Islet precursor cell (in vitro differentiated cells): ENCODE measurements at regions not wholly inside any gene's neighbourhood (a gene's known extent, or its start where the extent isn't known, plus 50 kb on each side); places are given as distances from the start of the nearest gene placed in this dataset.

Experiments
- DNase-seq: peaks from one replicate; pipeline ENCODE4 v3.0.0-alpha.2; 2018

GRCh38 chr1:221827307-221827642 lies 85.4 kb upstream of the DUSP10 start:
- DNase-seq, result no peak

DNA sequence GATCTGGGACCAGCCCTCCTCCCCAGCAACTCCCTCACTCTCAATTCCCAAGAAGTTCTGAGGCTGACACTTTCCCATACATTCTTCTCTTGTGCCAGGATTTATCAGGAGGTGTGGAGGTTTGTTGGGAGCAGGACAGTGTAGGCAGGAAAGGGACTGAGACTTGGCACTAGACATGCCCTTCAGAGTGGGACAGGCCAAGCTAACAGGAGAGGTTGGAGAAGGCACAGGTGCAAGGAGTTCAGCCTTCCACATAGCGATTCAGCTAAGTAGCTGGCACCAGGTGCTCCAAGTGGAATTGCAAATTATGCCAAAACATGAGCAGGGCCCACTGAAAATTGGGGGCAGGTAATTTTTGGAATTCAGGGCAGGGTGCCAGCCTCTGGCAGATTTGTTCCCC lies 83.0 kb upstream of the DUSP10 start:
- DNase-seq, result no peak

DNA sequence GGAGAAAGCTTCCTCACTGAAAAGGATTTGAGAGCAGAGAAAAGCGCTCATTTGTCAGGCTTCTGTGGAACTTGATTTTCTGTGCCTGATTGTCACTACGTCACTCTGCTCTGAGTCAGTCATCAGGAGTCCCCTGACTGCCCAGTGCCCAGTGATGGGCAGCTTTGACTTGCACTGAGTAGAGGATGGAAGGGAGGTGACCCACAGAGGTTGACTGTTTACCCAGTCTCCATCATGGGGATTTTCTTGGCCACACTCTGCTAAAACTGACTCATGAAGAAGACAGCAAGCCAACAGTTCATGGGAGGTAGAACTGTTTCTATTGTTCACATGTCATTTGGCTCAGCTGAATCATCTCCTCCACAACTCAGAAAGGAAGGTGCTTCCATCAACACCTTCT lies 82.1 kb upstream of the DUSP10 start:
- DNase-seq, result no peak

DNA sequence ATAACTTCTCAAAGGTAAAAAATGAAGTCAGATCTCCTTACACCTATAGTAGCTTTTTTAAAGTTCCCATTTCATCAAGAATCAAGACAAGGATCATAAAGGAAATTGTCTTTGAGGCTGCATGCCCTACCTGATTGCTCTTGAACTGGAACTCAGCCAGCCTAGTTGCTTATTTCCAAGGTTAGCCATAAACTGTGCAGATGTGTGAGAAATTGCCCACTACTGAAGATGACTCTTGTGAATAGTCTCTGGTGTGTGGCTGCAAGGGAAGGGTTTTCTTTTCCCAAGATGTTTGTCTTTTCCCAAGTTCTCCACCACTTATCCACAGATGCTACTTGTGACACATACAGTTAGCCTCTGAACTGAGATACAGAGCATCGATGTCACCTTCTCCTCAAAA lies 81.7 kb upstream of the DUSP10 start:
- no peak for DNase-seq

- DNase-seq, result no peak
Observed at GRCh38 chr1:221823149-221823548, 81.3 kb upstream of the DUSP10 start.

- no peak for DNase-seq
Observed at GRCh38 chr1:221822591-221822990, 80.7 kb upstream of the DUSP10 start.

GRCh38 chr1:221816899-221817298 lies 75.0 kb upstream of the DUSP10 start:
- DNase-seq, result no peak

GRCh38 chr1:221815660-221816059 lies 73.8 kb upstream of the DUSP10 start:
- DNase-seq, result no peak

DNA sequence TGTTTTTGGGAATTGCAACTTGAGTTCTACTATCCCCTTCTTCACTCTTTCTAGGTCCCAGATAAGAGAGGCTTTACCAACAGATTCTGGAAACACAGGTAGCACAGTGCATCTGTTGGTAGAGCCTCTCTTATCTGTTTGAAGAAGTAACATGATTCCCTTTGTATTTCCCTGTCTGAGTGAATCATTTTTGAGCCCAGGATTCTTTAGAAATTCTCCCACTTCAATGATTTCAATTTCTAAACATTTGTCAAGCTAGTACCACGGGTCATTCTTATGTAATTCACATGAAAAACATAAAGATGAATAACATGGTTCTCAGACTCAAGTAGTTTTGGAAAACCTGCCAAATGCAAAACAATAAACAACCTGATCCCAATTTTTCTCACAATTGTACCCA lies 72.0 kb upstream of the DUSP10 start:
- DNase-seq, result no peak

GRCh38 chr1:221812905-221813597 lies 71.2 kb upstream of the DUSP10 start:
- no peak for DNase-seq

DNA sequence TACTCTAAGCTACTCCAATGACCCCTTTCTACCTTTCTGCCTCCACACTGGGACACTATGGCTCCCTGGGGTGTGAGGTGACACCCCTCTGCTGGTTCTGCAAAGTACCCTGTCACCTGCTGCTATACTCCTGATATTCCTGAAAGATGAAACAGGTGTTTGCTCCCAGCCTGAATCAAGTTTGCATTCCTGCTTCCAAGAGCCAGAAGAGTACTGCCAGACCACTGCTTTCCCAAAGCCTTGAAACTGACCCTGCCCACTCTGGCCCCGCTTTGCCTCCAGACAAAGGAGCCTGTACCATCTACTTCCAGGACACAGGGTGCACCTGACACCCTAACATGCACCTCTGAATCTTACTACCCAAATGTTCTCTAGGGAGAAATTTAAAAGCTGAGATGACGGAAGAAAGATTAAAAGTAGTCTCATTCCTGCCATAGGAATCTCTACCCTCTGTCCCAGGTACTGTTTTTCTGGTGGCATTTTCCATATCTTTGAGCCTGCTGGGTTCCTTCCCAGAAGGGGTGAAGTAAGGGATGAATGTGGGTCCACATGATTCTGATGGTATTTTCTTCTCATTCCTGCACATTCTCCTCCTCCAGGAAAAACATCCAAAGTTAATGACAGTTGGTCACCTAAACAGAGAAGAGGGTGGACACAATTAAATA lies 70.3 kb upstream of the DUSP10 start:
- no peak for DNase-seq

- DNase-seq, result no peak
Observed at GRCh38 chr1:221810406-221810805, 68.5 kb upstream of the DUSP10 start.

DNA sequence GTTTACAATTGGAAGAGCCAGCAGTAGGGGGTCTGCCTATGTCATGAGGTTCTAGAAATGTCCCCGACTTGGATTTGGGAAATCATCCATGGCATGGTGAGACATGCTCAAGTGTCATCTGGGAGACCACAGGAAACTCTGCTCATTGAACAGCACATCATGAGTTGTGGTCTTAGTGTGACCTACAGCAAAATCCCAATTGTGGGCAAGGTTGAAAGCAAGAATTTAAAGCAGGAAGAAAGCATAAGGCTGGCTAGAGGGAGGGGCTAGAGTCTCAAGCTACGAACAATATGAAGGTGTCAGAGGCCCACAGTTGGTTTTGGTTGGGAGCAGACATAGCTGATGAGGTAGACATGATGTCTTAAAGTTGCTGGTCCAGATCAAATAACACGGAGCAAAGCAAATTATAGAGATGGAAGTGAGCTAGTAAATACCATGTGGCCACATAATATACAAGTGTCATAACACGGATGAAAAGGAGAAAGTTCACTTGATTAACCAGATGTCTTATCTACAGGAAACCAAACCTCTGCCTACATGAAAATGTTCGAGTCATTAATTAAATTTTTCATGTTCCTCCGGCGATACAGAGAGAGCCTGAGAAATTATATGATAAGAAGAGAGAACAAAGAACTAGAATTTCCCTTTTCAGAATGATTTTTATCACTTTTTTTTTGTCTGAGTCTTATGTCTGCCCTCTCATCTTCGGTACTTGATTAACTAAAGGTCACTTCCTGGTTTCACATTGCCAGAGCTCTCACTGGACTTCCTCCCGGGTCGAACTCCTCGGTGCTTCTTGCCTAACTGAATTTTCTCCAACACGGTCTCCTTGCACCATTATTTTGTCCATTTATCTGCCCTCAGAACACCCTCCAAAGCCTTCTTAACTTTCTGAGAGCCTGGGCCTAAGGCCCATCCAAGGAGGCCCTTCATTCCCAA lies 67.5 kb upstream of the DUSP10 start:
- DNase-seq, result no peak

GRCh38 chr1:221806984-221807383 lies 65.1 kb upstream of the DUSP10 start:
- DNase-seq, result no peak

DNA sequence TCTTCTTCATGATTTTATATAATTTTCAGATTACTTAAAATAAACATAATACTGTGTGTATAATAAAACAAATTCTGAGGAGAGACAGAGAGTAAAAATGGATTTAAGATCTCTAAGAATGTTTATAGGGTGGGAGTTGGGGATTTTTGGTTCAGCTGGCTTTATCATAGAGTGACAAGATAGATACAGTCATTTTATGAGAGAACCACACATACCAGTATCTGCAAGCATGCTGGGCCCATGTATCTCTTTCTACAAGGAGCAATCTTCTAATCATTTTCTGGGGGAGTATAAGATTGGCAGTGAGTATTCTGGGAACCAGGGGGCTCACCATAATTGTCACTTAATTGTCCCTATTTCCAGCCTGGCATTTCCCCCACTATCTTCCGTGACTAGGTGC lies 64.3 kb upstream of the DUSP10 start:
- DNase-seq, result no peak

DNA sequence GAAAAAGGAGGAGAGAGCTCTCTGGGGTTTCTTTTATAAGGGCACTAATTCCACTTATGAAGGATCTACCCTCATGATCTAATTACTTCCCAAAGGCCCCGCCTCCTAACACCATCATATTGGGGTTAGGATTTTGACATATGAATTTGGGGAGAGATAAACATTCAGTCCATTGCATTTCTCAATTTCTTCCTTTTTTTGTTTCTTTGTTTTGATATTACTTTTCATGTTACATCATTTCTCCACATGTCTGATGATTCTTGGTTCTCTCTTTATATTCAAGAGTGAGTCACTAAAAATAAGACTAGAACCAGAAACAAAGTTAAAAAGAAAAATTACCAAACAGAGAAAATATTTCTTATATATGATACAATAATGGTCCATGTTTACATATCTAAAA lies 63.2 kb upstream of the DUSP10 start:
- DNase-seq, result no peak

- DNase-seq, result no peak
Observed at GRCh38 chr1:221804303-221804702, 62.4 kb upstream of the DUSP10 start.

GRCh38 chr1:221801773-221802516 lies 60.1 kb upstream of the DUSP10 start:
- DNase-seq, result peak; percentile 85

DNA sequence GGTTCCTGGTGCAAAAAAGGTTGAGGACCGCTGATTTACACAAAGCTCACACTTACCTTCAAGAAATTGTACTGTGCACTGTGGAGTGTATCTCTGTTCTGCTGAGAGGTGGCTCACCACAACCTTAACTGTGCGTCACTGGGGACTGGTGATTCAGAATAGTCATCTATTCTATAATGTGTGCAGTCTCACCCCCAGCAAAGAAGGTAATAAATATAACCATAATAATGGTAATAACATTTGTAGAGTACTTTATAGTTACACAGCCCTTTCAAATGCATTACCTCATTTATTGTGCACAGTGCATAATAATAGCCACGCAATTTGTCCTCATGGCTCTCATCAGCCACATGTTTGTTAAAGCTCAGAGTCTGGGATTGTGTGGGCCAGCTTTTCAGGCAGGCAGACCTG lies 59.4 kb upstream of the DUSP10 start:
- no peak for DNase-seq

DNA sequence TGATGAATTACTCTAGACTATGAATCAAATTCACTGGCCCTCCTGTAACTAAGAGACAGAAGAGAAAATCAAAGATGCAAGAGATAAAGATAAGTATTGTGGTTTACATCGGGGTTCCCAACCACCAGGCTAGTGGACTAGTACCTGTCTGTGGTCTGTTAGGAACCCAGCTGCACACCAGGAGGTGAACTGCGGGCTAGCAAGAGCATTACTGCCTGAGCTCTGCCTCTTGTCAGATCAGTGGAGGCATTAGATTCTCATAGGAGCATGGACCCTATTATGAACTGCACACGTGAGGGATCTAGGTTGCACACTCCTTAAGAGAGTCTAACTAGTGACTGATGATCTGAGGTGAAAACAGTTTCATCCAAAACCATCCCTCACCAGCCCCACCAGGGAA lies 58.9 kb upstream of the DUSP10 start:
- DNase-seq, result no peak

DNA sequence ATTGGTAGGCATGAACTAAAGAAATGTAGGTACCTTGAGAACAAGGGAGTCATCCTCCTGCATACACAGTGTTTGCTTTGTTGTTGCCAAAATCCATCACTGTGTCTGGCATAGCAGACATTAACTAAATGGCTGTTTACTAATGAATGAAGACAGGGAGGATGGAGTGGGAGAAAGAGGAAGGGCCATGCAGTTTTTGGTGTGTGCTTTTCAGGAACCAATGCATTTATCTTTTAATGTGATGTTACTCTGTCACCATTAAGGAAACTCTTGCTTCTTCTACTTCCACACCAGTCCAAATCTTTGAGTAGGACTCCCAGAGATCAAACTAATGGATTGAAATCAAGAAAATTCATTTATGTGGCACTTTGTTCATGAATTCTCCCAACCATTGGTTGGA lies 55.6 kb upstream of the DUSP10 start:
- no peak for DNase-seq

DNA sequence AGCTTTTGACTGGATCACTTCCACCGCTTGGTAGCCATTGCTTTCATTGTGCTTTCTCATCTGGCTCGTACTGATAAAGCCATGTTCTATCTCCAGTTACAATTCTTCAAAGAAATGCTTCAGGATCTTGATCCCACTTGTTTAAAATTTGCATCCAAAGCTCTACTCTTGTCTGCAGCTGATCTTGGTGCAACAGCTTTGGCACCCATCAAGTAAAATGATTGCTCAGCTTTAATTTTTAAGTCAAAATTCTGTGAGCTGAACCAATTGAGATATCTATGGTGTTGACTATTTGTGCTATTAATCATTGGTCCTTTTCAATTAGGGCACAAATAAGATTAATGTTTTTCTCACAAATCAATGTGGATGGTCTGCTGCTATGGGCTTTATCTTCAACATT lies 54.8 kb upstream of the DUSP10 start:
- DNase-seq, result no peak

DNA sequence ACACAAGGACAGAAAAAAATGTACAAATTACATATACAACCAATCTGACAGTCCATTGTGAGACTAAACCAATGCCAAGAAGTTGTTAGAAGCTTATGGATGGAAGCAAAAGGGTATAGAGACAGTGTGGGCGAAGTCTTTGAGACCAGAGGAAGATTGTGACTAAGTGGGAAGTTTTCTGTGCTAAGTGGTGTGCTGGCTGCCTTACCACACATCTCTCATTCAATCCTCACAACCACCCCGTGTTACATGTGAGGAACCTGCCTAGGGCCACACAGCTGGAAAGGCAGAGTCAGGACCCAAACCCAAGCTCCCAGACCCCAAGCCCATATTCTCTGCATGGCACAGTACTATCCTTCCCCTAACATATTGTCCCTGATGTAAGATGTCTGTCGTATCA lies 53.5 kb upstream of the DUSP10 start:
- DNase-seq, result no peak
